ENCODE measurements at regions not wholly inside any gene's neighbourhood (a gene's known extent, or its start where the extent isn't known, plus 50 kb on each side); places are given as distances from the start of the nearest gene placed in this dataset.
"Not testable (repeated sequence)": the region's sequence is repeated elsewhere in the genome, so short reads cannot be mapped to it uniquely, and the experiment has no call there.

GRCh38 chr17:37859451-37859850 lies 64.8 kb upstream of the TBC1D3K start:
- no peak for DNase-seq (ENCODE audit: low read depth)

GRCh38 chr17:37858391-37858790 lies 65.8 kb upstream of the TBC1D3K start:
- DNase-seq (ENCODE audit: low read depth) = not testable (repeated sequence)

- DNase-seq (ENCODE audit: low read depth) = no peak
Observed at GRCh38 chr17:37856245-37856644, 68.0 kb upstream of the TBC1D3K start.

- DNase-seq (ENCODE audit: low read depth) = no peak
Observed at GRCh38 chr17:37849617-37849972, 74.6 kb upstream of the TBC1D3K start.

GRCh38 chr17:37848690-37849616 lies 75.3 kb upstream of the TBC1D3K start:
- DNase-seq (ENCODE audit: low read depth) = peak; percentile 68

- DNase-seq (ENCODE audit: low read depth) = no peak
Observed at GRCh38 chr17:37847811-37848331, 76.3 kb upstream of the TBC1D3K start.

- no peak for DNase-seq (ENCODE audit: low read depth)
Observed at GRCh38 chr17:37847102-37847501, 77.1 kb upstream of the TBC1D3K start.

- no peak for DNase-seq (ENCODE audit: low read depth)
Observed at GRCh38 chr17:37844977-37845293, 79.3 kb upstream of the TBC1D3K start.

- DNase-seq (ENCODE audit: low read depth) = peak; percentile 29
Observed at GRCh38 chr17:37844158-37844976, 79.8 kb upstream of the TBC1D3K start.

GRCh38 chr17:37842401-37842800 lies 81.8 kb upstream of the TBC1D3K start:
- no peak for DNase-seq (ENCODE audit: low read depth)

- DNase-seq (ENCODE audit: low read depth) = no peak
Observed at GRCh38 chr17:37841232-37841631, 83.0 kb upstream of the TBC1D3K start.

- DNase-seq (ENCODE audit: low read depth) = no peak
Observed at GRCh38 chr17:37840576-37840975, 83.6 kb upstream of the TBC1D3K start.

- no peak for DNase-seq (ENCODE audit: low read depth)
Observed at GRCh38 chr17:37839196-37839978, 84.8 kb upstream of the TBC1D3K start.

- DNase-seq (ENCODE audit: low read depth) = no peak
Observed at GRCh38 chr17:37838276-37838675, 85.9 kb upstream of the TBC1D3K start.

- DNase-seq (ENCODE audit: low read depth) = no peak
Observed at GRCh38 chr17:37836593-37836992, 87.6 kb upstream of the TBC1D3K start.

GRCh38 chr17:37834168-37834567 lies 89.3 kb upstream of the HNF1B start:
- DNase-seq (ENCODE audit: low read depth) = no peak

- DNase-seq (ENCODE audit: low read depth) = no peak
Observed at GRCh38 chr17:37833237-37833859, 88.5 kb upstream of the HNF1B start.

- no peak for DNase-seq (ENCODE audit: low read depth)
Observed at GRCh38 chr17:37831986-37832385, 87.1 kb upstream of the HNF1B start.

GRCh38 chr17:37831492-37831891 lies 86.6 kb upstream of the HNF1B start:
- no peak for DNase-seq (ENCODE audit: low read depth)

- no peak for DNase-seq (ENCODE audit: low read depth)
Observed at GRCh38 chr17:37830151-37830993, 85.5 kb upstream of the HNF1B start.
